H1 (cell line): ENCODE measurements at regions not wholly inside any gene's neighbourhood (a gene's known extent, or its start where the extent isn't known, plus 50 kb on each side); places are given as distances from the start of the nearest gene placed in this dataset.
A peak's percentile ranks its signal among the peaks of the same experiment; 100 is the strongest.

ENCODE experiments used
- CTCF ChIA-PET: fragments of 300-600 bp; sonication (Branson Sonifier 250); formaldehyde crosslinking; loops from one replicate; lab custom pipeline; 2021; ENCODE audit not compliant: partially characterized antibody; lab: Charles Lee
- POLR2A ChIA-PET: fragments of 300-600 bp; sonication (Branson Sonifier 250); formaldehyde crosslinking; loops from one replicate; lab custom pipeline; 2021; ENCODE audit warnings: inconsistent platforms; ENCODE audit not compliant: partially characterized antibody; lab: Charles Lee
- DNase-seq, 2 experiments: peaks; one replicate each; pipeline versions ENCODE4 v3.0.0 to v3.0.0-alpha.2; 2010 to 2022; ENCODE audit warnings: low spot score in 2 of 2, low read depth in 1 of 2, mixed read lengths in 1 of 2
- FAIRE-seq: peaks from 2 replicates; lab custom pipeline; 2011; peaks lifted over from hg19 to GRCh38; lab: Jason Lieb, UNC
- H2AFZ ChIP-seq: 2 replicates; pipeline ENCODE4 v1.8.1; 2012; ENCODE audit warnings: low read length, inconsistent platforms
- H2AK5ac ChIP-seq: 2 replicates; pipeline ENCODE4 v1.6.1; 2013; ENCODE audit warnings: low read depth, low read length
- H2BK120ac ChIP-seq: replicated peaks from 2 replicates; pipeline ENCODE3; 2013; ENCODE audit warnings: low read depth, low read length, inconsistent platforms
- H2BK12ac ChIP-seq: 2 replicates; pipeline ENCODE4 v1.6.1; 2013; ENCODE audit warnings: low read depth, low read length
- H2BK15ac ChIP-seq: 2 replicates; pipeline ENCODE4 v1.6.1; 2013; ENCODE audit warnings: low read length
- H2BK20ac ChIP-seq: 2 replicates; pipeline ENCODE4 v1.6.1; 2013; ENCODE audit warnings: low read length
- H2BK5ac ChIP-seq: 2 replicates; pipeline ENCODE4 v1.6.1; 2013; ENCODE audit warnings: low read depth, low read length
- H3K14ac ChIP-seq: 2 replicates; pipeline ENCODE4 v1.6.1; 2013; ENCODE audit warnings: inconsistent platforms; ENCODE audit not compliant: insufficient read length
- H3K18ac ChIP-seq: 2 replicates; pipeline ENCODE4 v1.6.1; 2013; ENCODE audit warnings: low read length; ENCODE audit errors: extremely low read depth
- H3K23ac ChIP-seq: 2 replicates; pipeline ENCODE4 v1.6.1; 2013; ENCODE audit warnings: inconsistent platforms; ENCODE audit not compliant: insufficient read length
- H3K23me2 ChIP-seq: 2 replicates; pipeline ENCODE4 v1.6.1; 2013; ENCODE audit warnings: low read depth, low read length
- H3K27ac ChIP-seq: 2 replicates; pipeline ENCODE4 v1.6.1; 2011; ENCODE audit warnings: low read depth, low read length, inconsistent platforms
- H3K27me3 ChIP-seq, 4 experiments: replicated peaks in 1 of 4; 1 replicate in 1 of 4; 2 replicates in 3 of 4; pipeline versions ENCODE4 v1.6.1 to v1.8.1; 2011 to 2013; ENCODE audit warnings: low read length in 3 of 4, mild to moderate bottlenecking in 3 of 4, inconsistent platforms in 2 of 4, mixed read lengths in 2 of 4, moderate library complexity in 1 of 4; ENCODE audit not compliant: control insufficient read depth in 3 of 4, insufficient read depth in 3 of 4; ENCODE audit errors: extremely low read depth in 1 of 4
- H3K36me3 ChIP-seq, 4 experiments: 2 replicates each; pipeline versions ENCODE4 v1.6.1 to v1.8.1; 2011 to 2013; ENCODE audit warnings: mild to moderate bottlenecking in 4 of 4, low read length in 3 of 4, moderate library complexity in 2 of 4, control low read depth in 1 of 4, inconsistent platforms in 1 of 4; ENCODE audit not compliant: insufficient read depth in 4 of 4, control insufficient read depth in 2 of 4
- H3K4ac ChIP-seq: replicated peaks from 2 replicates; pipeline ENCODE3; 2013; ENCODE audit warnings: low read length, low read depth, mixed read lengths, inconsistent platforms; ENCODE audit not compliant: insufficient read length
- H3K4me1 ChIP-seq, 4 experiments: replicated peaks in 1 of 4; 1 replicate in 1 of 4; 2 replicates in 3 of 4; pipeline versions ENCODE4 v1.6.1 to v1.8.1; 2011 to 2013; ENCODE audit warnings: low read length in 3 of 4, inconsistent platforms in 2 of 4, mixed read lengths in 1 of 4; ENCODE audit not compliant: insufficient read depth in 4 of 4, control insufficient read depth in 3 of 4
- H3K4me2 ChIP-seq, 2 experiments: 2 replicates each; pipeline versions ENCODE4 v1.6.1 to v1.8.1; 2011 to 2013; ENCODE audit warnings: low read depth in 2 of 2, low read length in 2 of 2, control low read depth in 1 of 2, inconsistent platforms in 1 of 2, mild to moderate bottlenecking in 1 of 2; ENCODE audit not compliant: insufficient read depth in 1 of 2
- H3K4me3 ChIP-seq, 4 experiments: fragments of 200-600, 300-600 bp in 1 of 4; sonication (generic), shearing (Covaris generic), sonication (Bioruptor Twin) in 1 of 4; 2 replicates each; pipeline versions ENCODE4 v1.5.1 to v1.8.1; 2011 to 2016; ENCODE audit warnings: low read length in 4 of 4, low read depth in 3 of 4, control low read depth in 2 of 4, inconsistent platforms in 2 of 4, mild to moderate bottlenecking in 2 of 4, mixed read lengths in 1 of 4, moderate library complexity in 1 of 4; ENCODE audit not compliant: insufficient read depth in 2 of 4; ENCODE audit errors: extremely low read depth in 1 of 4
- H3K56ac ChIP-seq: replicated peaks from 2 replicates; pipeline ENCODE3; 2013; ENCODE audit warnings: low read depth, mild to moderate bottlenecking, mixed read lengths, low read length, inconsistent platforms; ENCODE audit not compliant: insufficient read length
- H3K79me1 ChIP-seq: 2 replicates; pipeline ENCODE4 v1.6.1; 2013; ENCODE audit warnings: low read depth, low read length, control low read depth
- H3K79me2 ChIP-seq, 2 experiments: 2 replicates each; pipeline versions ENCODE4 v1.6.1 to v1.8.1; 2012 to 2013; ENCODE audit warnings: low read length in 2 of 2, mild to moderate bottlenecking in 2 of 2, inconsistent platforms in 1 of 2; ENCODE audit not compliant: insufficient read depth in 2 of 2, control insufficient read depth in 1 of 2
- H3K9ac ChIP-seq, 4 experiments: replicated peaks in 1 of 4; 1 replicate in 1 of 4; 2 replicates in 3 of 4; pipeline versions ENCODE4 v1.6.1 to v1.8.1; 2011 to 2013; ENCODE audit warnings: low read depth in 3 of 4, low read length in 3 of 4, control low read depth in 2 of 4, mild to moderate bottlenecking in 2 of 4, moderate library complexity in 2 of 4, inconsistent platforms in 1 of 4; ENCODE audit errors: extremely low read depth in 1 of 4
- H3K9me3 ChIP-seq, 2 experiments: 2 replicates each; pipeline versions ENCODE4 v1.6.1 to v1.8.1; 2012 to 2013; ENCODE audit warnings: mild to moderate bottlenecking in 2 of 2, moderate library complexity in 2 of 2, control low read depth in 1 of 2, inconsistent platforms in 1 of 2, low read depth in 1 of 2, low read length in 1 of 2, mixed read lengths in 1 of 2; ENCODE audit not compliant: insufficient read depth in 2 of 2
- H4K20me1 ChIP-seq, 2 experiments: replicated peaks in 1 of 2; 2 replicates each; pipeline versions ENCODE3 to v1.8.1; 2011 to 2013; ENCODE audit warnings: inconsistent platforms in 2 of 2, low read length in 2 of 2, mild to moderate bottlenecking in 1 of 2; ENCODE audit not compliant: insufficient read depth in 2 of 2, control insufficient read depth in 1 of 2
- H4K5ac ChIP-seq: 2 replicates; pipeline ENCODE4 v1.6.1; 2013; ENCODE audit warnings: low read length, low read depth, mixed read lengths, inconsistent platforms; ENCODE audit not compliant: insufficient read length
- H4K8ac ChIP-seq: 2 replicates; pipeline ENCODE4 v1.8.0; 2013; ENCODE audit warnings: mild to moderate bottlenecking, moderate library complexity, low read length, inconsistent platforms; ENCODE audit not compliant: insufficient read depth; ENCODE audit errors: extremely low read depth
- H4K91ac ChIP-seq: replicated peaks from 2 replicates; pipeline ENCODE3; 2013; ENCODE audit warnings: low read length, mixed read lengths, inconsistent platforms; ENCODE audit not compliant: insufficient read length
- CEBPB ChIP-seq: IDR thresholded peaks from 2 replicates; pipeline ENCODE4 v1.6.1; 2012; ENCODE audit warnings: low read depth, low read length
- CTBP2 ChIP-seq: IDR thresholded peaks from 2 replicates; pipeline ENCODE4 v1.7.0; 2011; ENCODE audit warnings: borderline replicate concordance, mild to moderate bottlenecking, moderate library complexity, mixed read lengths, low read length; ENCODE audit not compliant: insufficient read depth, insufficient read length
- HDAC2 ChIP-seq, 2 experiments: fragments of 300-600 bp in 1 of 2; sonication (generic) in 1 of 2; IDR thresholded peaks; 2 replicates each; pipeline ENCODE4 v1.6.1; 2011 to 2012; ENCODE audit warnings: low read depth in 2 of 2, low read length in 2 of 2, mild to moderate bottlenecking in 2 of 2, moderate library complexity in 2 of 2, borderline replicate concordance in 1 of 2, inconsistent platforms in 1 of 2
- JUN ChIP-seq: IDR thresholded peaks from 2 replicates; pipeline ENCODE4 v1.6.1; 2011; ENCODE audit warnings: low read depth, mild to moderate bottlenecking, improper control_type of control experiment, low read length
- YY1 ChIP-seq: IDR thresholded peaks from 2 replicates; pipeline ENCODE4 v1.6.1; 2011; ENCODE audit warnings: low read depth, mild to moderate bottlenecking, low read length
- ZNF274 ChIP-seq: IDR thresholded peaks from 2 replicates; pipeline ENCODE4 v1.7.0; 2012; ENCODE audit warnings: low read length, borderline replicate concordance; ENCODE audit errors: extremely low read depth
- WGBS, 2 experiments: shearing (Covaris generic) in 1 of 2; methylation state at CpG; one replicate each; pipeline versions ENCODE4 v1.1.6 to v1.1.7; 2013 to 2015; ENCODE audit warnings: low lambda C conversion rate in 2 of 2, mixed read lengths in 2 of 2, inconsistent platforms in 1 of 2, low coverage in 1 of 2, missing lambda C conversion rate in 1 of 2; ENCODE audit not compliant: insufficient replicate concordance in 2 of 2, insufficient coverage in 1 of 2, insufficient read length in 1 of 2; ENCODE audit errors: extremely low coverage in 1 of 2, missing lambda C conversion rate in 1 of 2; 5-methylcytosine and 5-hydroxymethylcytosine counted together
- TF ChIP-seq, protein P1 (sequence below): IDR thresholded peaks from 2 replicates; pipeline ENCODE4 v1.6.1; 2012; ENCODE audit warnings: low read length, inconsistent platforms
- TF ChIP-seq, protein P2 (sequence below): IDR thresholded peaks from 2 replicates; pipeline ENCODE4 v1.6.1; 2011; ENCODE audit warnings: low read length, improper control_type of control experiment

- Histone ChIP-seq H2BK20ac (no peak overlapping the region), H2AK5ac (no peak overlapping the region), H4K8ac (no peak overlapping the region), H3K56ac (no peak overlapping the region), H3K27ac (no peak overlapping the region), H3K4ac (no peak overlapping the region), H3K79me1 (no peaks in the 10 kb centered on the region), H3K4me2 (no peak overlapping the region), H3K9me3 (no peaks in the 10 kb centered on the region; a peak in 1 of 4 replicates), H4K91ac (no peak overlapping the region), H3K4me3 (no peak overlapping the region), H4K5ac (no peak overlapping the region), H3K79me2 (no peaks in the 10 kb centered on the region), H3K4me1 (peaks cover 0 to 3% (median 2%) of the 10 kb centered on the region in 4 experiments; a peak in 4 of 7 replicates), H2AFZ (0 out of 2 replicates have a peak overlapping the region, but pooled peaks have one; percentile 12), H3K36me3 (no peaks in the 10 kb centered on the region), H4K20me1 (no peaks in the 10 kb centered on the region), H3K23ac (no peak overlapping the region), H3K18ac (no peak overlapping the region), H2BK5ac (no peak overlapping the region), H2BK120ac (no peak overlapping the region), H3K14ac (no peak overlapping the region), H2BK15ac (no peak overlapping the region), H3K9ac (no peak overlapping the region)
- WGBS, 2 experiments: 85% methylated on average over 10 of the region's 10 CpGs; no CpG with 5 or more reads in 1 of the 2 experiments
- CTCF ChIA-PET: interaction anchor here (1.2 to 3.6 kb wide), 2 partner anchors 8 to 165 kb away, joined by 4 to 20 read pairs; no protein-coding TSS in a partner anchor
- no peak for DNase-seq
- FAIRE-seq: no peak
- TF ChIP-seq ZNF274 (no peak), CEBPB (no peak), HDAC2 (IDR thresholded peaks at IDR 0.05; ENCODE audit: borderline replicate concordance in 1 of 2, low read depth in 2 of 2, low read length in 2 of 2) (no peak), CTBP2 (no peak), JUN (no peak), YY1 (no peak)
- TF ChIP-seq, protein P1, sequence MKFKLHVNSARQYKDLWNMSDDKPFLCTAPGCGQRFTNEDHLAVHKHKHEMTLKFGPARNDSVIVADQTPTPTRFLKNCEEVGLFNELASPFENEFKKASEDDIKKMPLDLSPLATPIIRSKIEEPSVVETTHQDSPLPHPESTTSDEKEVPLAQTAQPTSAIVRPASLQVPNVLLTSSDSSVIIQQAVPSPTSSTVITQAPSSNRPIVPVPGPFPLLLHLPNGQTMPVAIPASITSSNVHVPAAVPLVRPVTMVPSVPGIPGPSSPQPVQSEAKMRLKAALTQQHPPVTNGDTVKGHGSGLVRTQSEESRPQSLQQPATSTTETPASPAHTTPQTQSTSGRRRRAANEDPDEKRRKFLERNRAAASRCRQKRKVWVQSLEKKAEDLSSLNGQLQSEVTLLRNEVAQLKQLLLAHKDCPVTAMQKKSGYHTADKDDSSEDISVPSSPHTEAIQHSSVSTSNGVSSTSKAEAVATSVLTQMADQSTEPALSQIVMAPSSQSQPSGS: no peak
- TF ChIP-seq, protein P2, sequence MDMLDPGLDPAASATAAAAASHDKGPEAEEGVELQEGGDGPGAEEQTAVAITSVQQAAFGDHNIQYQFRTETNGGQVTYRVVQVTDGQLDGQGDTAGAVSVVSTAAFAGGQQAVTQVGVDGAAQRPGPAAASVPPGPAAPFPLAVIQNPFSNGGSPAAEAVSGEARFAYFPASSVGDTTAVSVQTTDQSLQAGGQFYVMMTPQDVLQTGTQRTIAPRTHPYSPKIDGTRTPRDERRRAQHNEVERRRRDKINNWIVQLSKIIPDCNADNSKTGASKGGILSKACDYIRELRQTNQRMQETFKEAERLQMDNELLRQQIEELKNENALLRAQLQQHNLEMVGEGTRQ: no peak
- TF ChIP-seq, all 59 proteins: peak for 0
- POLR2A ChIA-PET: interaction anchor here (0.6 kb wide), 1 partner anchor 13 kb away, joined by 3 read pairs; no protein-coding TSS in a partner anchor
- no peak overlapping the region for H2BK12ac ChIP-seq
- H3K23me2 ChIP-seq: no peaks in the 10 kb centered on the region
- no peaks in the 10 kb centered on the region for H3K27me3 ChIP-seq
These were observed 244.4 kb upstream of the TUT7 start for GRCh38 chr9:86598411-86599239.
